AG04450 (cell line): ENCODE measurements at regions not wholly inside any gene's neighbourhood (a gene's known extent, or its start where the extent isn't known, plus 50 kb on each side); places are given as distances from the start of the nearest gene placed in this dataset.

Experiments
- CTCF ChIA-PET: fragments of 300-600, 350-600 bp; formaldehyde crosslinking; extraction: SDS; loops from one replicate; lab custom pipeline; 2022; ENCODE audit warnings: antibody characterized with exemption, inconsistent platforms; lab: Charles Lee
- POLR2A ChIA-PET: fragments of 350-600 bp; formaldehyde crosslinking; extraction: SDS; loops from one replicate; lab custom pipeline; 2021; ENCODE audit warnings: antibody characterized with exemption, inconsistent platforms; lab: Yijun Ruan, JAX
- DNase-seq: peaks from one replicate; pipeline ENCODE4 v3.0.0-alpha.2; 2011; ENCODE audit warnings: low read depth, low spot score
- H3K27ac ChIP-seq: one replicate; pipeline ENCODE4 v1.5.1; 2012; ENCODE audit warnings: low read depth, low read length, control low read depth
- H3K27me3 ChIP-seq: one replicate; pipeline ENCODE4 v1.6.0; 2012; ENCODE audit warnings: low read length; ENCODE audit not compliant: control insufficient read depth, insufficient read depth
- H3K4me3 ChIP-seq: 2 replicates; pipeline ENCODE4 v1.5.1; 2011; ENCODE audit warnings: mild to moderate bottlenecking, low read depth, low read length, control low read depth
- H3K9me3 ChIP-seq: 2 replicates; pipeline ENCODE4 v1.5.1; 2012; ENCODE audit warnings: low read length; ENCODE audit not compliant: control insufficient read depth, insufficient read depth
- TF ChIP-seq, protein P1 (sequence below): IDR thresholded peaks from 2 replicates; pipeline ENCODE4 v1.5.1; 2011; ENCODE audit warnings: low read depth, low read length, control low read depth, inconsistent platforms

DNA sequence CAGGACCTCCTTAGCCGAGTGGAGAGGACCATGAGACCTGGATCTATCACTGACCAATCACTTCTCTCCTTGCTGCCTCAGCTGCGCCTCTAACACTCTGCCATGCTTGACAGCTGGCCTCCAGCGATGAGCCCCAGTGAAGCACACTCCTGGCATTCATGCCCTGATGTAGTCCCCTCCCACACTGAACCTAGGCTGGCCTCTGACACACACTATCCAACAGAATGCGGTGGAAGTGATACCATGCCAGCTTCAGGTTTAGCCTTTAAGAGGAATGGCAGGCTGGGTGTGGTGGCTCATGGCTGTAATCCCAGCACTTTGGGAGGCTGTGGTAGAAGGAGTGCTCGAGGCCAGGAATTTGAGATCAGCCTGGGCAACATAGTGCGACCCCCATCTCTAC, 73.7 kb upstream of the LAPTM4A start:
- TF ChIP-seq, protein P1, sequence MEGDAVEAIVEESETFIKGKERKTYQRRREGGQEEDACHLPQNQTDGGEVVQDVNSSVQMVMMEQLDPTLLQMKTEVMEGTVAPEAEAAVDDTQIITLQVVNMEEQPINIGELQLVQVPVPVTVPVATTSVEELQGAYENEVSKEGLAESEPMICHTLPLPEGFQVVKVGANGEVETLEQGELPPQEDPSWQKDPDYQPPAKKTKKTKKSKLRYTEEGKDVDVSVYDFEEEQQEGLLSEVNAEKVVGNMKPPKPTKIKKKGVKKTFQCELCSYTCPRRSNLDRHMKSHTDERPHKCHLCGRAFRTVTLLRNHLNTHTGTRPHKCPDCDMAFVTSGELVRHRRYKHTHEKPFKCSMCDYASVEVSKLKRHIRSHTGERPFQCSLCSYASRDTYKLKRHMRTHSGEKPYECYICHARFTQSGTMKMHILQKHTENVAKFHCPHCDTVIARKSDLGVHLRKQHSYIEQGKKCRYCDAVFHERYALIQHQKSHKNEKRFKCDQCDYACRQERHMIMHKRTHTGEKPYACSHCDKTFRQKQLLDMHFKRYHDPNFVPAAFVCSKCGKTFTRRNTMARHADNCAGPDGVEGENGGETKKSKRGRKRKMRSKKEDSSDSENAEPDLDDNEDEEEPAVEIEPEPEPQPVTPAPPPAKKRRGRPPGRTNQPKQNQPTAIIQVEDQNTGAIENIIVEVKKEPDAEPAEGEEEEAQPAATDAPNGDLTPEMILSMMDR: no peak
- DNase-seq: no peak
- Histone ChIP-seq H3K27ac (no peak overlapping the region), H3K9me3 (no peaks in the 10 kb centered on the region), H3K27me3 (peaks cover 9% of the 10 kb centered on the region), H3K4me3 (no peak overlapping the region)
- CTCF ChIA-PET: no interaction called here
- POLR2A ChIA-PET: no interaction called here

DNA sequence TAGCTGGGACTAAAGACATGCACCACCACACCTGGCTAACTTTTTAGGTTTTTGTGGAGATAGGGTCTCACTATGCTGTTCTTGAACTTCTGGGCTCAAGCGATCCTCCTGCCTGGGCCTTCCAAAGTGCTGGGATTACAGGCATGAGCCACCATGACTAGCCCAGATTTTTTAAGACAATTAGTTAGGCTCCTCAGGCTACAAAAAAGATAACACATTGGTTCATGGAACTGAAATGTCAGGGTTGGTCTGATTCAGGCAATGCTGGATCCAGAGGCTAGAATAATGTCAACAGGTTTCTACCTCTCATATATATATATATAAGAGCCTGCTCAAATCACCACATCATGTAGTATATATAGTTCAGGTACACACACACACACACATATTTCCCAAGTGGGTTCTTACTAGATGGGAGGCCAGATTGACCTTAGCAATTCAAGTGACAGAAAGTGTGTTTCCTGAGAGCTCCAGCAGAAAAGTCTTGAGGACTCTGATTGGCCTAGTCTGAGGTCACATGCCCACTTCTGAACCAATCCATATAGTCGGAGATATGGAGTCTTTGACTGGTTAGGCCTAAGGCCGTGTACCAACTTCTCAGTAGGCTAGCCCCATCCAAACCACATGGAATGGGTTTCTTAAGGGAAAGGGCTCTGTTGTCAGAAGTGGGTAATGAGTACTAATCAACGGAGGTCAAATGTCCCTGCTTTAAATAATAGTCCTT, 72.6 kb upstream of the LAPTM4A start:
- ChIA-PET POLR2A (no interaction called here), CTCF (interaction anchor here (4.3 kb wide), 1 partner anchor 11 kb away, joined by 16 read pairs; no protein-coding TSS in a partner anchor)
- TF ChIP-seq, protein P1: no peak
- Histone ChIP-seq H3K27me3 (peaks cover 9% of the 10 kb centered on the region), H3K27ac (no peak overlapping the region), H3K9me3 (no peaks in the 10 kb centered on the region), H3K4me3 (no peak overlapping the region)
- DNase-seq: no peak

DNA sequence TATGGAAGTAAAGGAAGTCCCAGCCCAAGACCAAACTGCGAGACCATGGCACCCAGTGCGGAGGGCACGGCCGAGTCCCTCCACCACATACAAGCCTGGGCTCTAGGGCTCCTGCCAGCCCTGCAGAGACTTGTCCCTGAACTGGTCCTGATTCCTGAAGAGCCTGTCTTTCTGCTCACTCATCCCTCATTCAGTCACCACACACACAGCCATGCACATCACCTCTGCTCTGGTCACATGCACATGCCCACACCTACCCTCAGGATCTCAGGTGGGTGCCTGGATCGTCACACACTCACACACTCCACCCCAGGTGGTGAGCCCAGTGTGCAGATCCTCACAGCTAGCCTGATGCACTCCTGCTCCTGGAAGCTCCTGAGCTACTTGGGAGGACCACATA, 71.4 kb upstream of the LAPTM4A start:
- CTCF ChIA-PET: interaction anchor here (4.3 kb wide), 1 partner anchor 12 kb away, joined by 16 read pairs; no protein-coding TSS in a partner anchor
- POLR2A ChIA-PET: no interaction called here
- no peak for DNase-seq

DNA sequence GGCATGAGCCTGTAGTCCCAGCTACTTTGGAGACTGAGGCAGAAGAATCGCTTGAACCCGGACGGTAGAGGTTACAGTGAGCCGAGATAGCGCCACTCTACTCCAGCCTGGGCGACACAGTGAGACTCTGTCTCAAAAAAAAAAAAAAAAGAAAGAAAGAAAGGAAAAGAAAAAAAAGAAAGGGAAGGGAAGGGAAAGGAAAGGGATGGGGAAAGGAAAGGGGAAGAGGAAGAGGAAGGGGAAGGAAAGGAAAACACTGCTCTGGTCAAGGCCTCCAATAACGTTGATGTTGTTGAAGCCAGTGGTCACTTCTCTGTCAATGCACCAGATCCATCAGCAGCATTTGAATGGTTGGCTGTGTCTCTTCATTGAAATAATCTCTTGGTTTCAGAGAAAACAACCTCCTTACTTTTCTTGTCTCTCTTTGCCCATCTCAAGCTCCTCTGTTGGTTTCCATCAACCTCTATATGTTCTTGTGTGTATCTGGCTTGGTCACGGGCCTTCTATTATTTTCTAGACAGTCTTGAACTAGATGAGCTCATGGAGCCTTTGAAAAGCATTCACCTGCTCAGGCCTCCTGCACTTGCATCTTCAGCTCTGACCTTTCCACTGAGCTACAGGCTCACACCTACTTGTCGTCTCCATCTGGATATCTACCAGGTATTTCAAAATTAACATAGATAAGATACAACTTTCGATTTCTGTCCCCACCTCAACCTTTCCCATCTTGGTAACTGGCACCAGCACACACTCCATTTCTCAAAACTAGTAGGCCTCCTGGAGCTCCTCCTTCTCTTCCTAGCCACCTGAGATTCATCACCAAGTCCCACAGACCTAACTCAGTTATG, 69.4 kb upstream of the LAPTM4A start:
- no peak for DNase-seq
- TF ChIP-seq, protein P1: no peak
- H3K27me3 ChIP-seq: peaks cover 9% of the 10 kb centered on the region
- H3K27ac ChIP-seq: no peak overlapping the region
- H3K4me3 ChIP-seq: no peak overlapping the region
- CTCF ChIA-PET: interaction anchor here (0.7 to 4.3 kb wide), 2 partner anchors 14 to 105 kb away, joined by 3 to 16 read pairs; no protein-coding TSS in a partner anchor
- POLR2A ChIA-PET: interaction anchor here (0.6 kb wide), 1 partner anchor 113 kb away, joined by 5 read pairs; no protein-coding TSS in a partner anchor
- no peaks in the 10 kb centered on the region for H3K9me3 ChIP-seq

More for the DNA sequence above, 71.4 kb upstream of the LAPTM4A start:
- H3K4me3 ChIP-seq: no peak overlapping the region
- peaks cover 9% of the 10 kb centered on the region for H3K27me3 ChIP-seq
- no peaks in the 10 kb centered on the region for H3K9me3 ChIP-seq
- TF ChIP-seq, protein P1: no peak
- no peak overlapping the region for H3K27ac ChIP-seq

DNA sequence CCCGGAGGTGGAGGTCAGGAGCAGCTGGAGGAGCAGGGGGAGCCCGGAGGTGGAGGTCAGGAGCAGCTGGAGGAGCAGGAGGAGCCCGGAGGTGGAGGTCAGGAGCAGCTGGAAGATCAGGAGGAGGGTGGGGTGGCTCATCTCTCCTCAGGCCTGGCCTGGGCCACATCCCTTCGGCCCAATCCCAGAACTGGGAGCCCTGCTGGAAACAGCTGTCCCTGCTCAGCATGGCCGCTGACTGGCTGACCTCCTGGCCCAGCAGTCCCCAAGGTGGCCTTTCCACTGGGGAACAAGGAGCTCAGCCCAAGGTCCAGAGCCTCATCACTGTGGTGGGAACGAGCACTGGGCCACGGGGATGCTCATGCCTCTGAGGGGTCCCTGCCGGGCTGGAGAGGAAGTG, 66.6 kb upstream of the LAPTM4A start:
- POLR2A ChIA-PET: no interaction called here
- H3K4me3 ChIP-seq: no peak overlapping the region
- CTCF ChIA-PET: no interaction called here

More for the DNA sequence above, 66.6 kb upstream of the LAPTM4A start:
- TF ChIP-seq, protein P1: no peak
- Histone ChIP-seq H3K9me3 (no peaks in the 10 kb centered on the region), H3K27ac (no peak overlapping the region), H3K27me3 (peaks cover 5% of the 10 kb centered on the region)
- DNase-seq: no peak
